LNCaP clone FGC (cell line): ENCODE measurements at regions not wholly inside any gene's neighbourhood (a gene's known extent, or its start where the extent isn't known, plus 50 kb on each side); places are given as distances from the start of the nearest gene placed in this dataset.

ENCODE experiments used
- DNase-seq: peaks from one replicate; pipeline ENCODE4 v3.0.0-alpha.2; 2011; ENCODE audit warnings: low read depth
- H3K4me3 ChIP-seq: 2 replicates; pipeline ENCODE4 v1.5.1; 2011; ENCODE audit warnings: mild to moderate bottlenecking, low read depth, low read length, control low read depth
- CTCF ChIP-seq: IDR thresholded peaks from 2 replicates; pipeline ENCODE4 v1.5.1; 2012; ENCODE audit warnings: mild to moderate bottlenecking; ENCODE audit not compliant: control insufficient read depth, insufficient read depth; ENCODE audit errors: extremely low read depth

- no peak for DNase-seq
- TF ChIP-seq CTCF = no peak
- no peak overlapping the region for H3K4me3 ChIP-seq
Measured at GRCh38 chr13:34421858-34422475, 520.1 kb upstream of the NBEA start.

GRCh38 chr13:34422956-34423355 lies 519.1 kb upstream of the NBEA start:
- DNase-seq = no peak
- TF ChIP-seq CTCF = no peak
- no peak overlapping the region for H3K4me3 ChIP-seq

GRCh38 chr13:34425327-34425949 lies 516.6 kb upstream of the NBEA start:
- DNase-seq = no peak
- no peak overlapping the region for H3K4me3 ChIP-seq
- TF ChIP-seq CTCF = no peak

- no peak for DNase-seq
- no peak for TF ChIP-seq CTCF
- no peak overlapping the region for H3K4me3 ChIP-seq
Measured at GRCh38 chr13:34428911-34429310, 513.2 kb upstream of the NBEA start.

GRCh38 chr13:34430294-34430693 lies 511.8 kb upstream of the NBEA start:
- TF ChIP-seq CTCF = no peak

GRCh38 chr13:34431827-34432581 lies 510.1 kb upstream of the NBEA start:
- H3K4me3 ChIP-seq = no peak overlapping the region

More at GRCh38 chr13:34430294-34430693, 511.8 kb upstream of the NBEA start:
- no peak overlapping the region for H3K4me3 ChIP-seq
- DNase-seq = no peak

More at GRCh38 chr13:34431827-34432581, 510.1 kb upstream of the NBEA start:
- TF ChIP-seq CTCF = no peak
- no peak for DNase-seq
